HepG2 (cell line): ENCODE measurements at regions not wholly inside any gene's neighbourhood (a gene's known extent, or its start where the extent isn't known, plus 50 kb on each side); places are given as distances from the start of the nearest gene placed in this dataset.
A peak's percentile ranks its signal among the peaks of the same experiment; 100 is the strongest.

Experiments used
- ATAC-seq: fragments of 200-7000 bp; cut with Tn5 transposase; 3 replicates; pipeline ENCODE4 v1.9.1; 2020; ENCODE audit warnings: mild to moderate bottlenecking, moderate library complexity
- BruUV-seq: library from RNA; stranded (reverse); fragments of 400-500 nt; replicated peaks from 2 replicates; lab custom pipeline; 2021; lab: Mats Ljungman, UMichigan
- CTCF ChIA-PET: fragments of 300-600 bp; formaldehyde crosslinking; extraction: SDS; loops from one replicate; lab custom pipeline; 2021; ENCODE audit warnings: low total read pairs, inconsistent platforms, low intra/inter-chr PET ratio; lab: Yijun Ruan, JAX
- POLR2A ChIA-PET: fragments of 350-600 bp; sonication (Branson Sonifier 250); formaldehyde crosslinking; loops from one replicate; lab custom pipeline; 2020; ENCODE audit warnings: antibody characterized with exemption, inconsistent platforms; lab: Yijun Ruan, JAX
- DNase-seq: peaks from one replicate; pipeline ENCODE4 v3.0.0-alpha.2; 2015; ENCODE audit warnings: low spot score
- FAIRE-seq: peaks from 3 replicates; lab custom pipeline; 2011; peaks lifted over from hg19 to GRCh38; lab: Jason Lieb, UNC
- H2AFZ ChIP-seq: one replicate; pipeline ENCODE4 v1.6.1; 2011; ENCODE audit warnings: low read length, inconsistent platforms
- H3K27ac ChIP-seq: fragments of 300-600 bp; 3 replicates; pipeline ENCODE4 v1.8.0; 2011; ENCODE audit warnings: mixed run types, mild to moderate bottlenecking, mixed read lengths, low read length, inconsistent platforms; ENCODE audit not compliant: insufficient read depth; ENCODE audit errors: extremely low read length
- H3K27me3 ChIP-seq, 2 experiments: fragments of 200-600 bp in 1 of 2; 2 replicates in 1 of 2; 3 replicates in 1 of 2; pipeline versions ENCODE4 v1.6.0 to v1.8.0; 2011; ENCODE audit warnings: low read length in 2 of 2, mild to moderate bottlenecking in 2 of 2, moderate library complexity in 2 of 2, inconsistent platforms in 1 of 2; ENCODE audit not compliant: insufficient read depth in 2 of 2, control insufficient read depth in 1 of 2
- H3K36me3 ChIP-seq, 2 experiments: fragments of 200-600 bp in 1 of 2; replicated peaks in 1 of 2; 2 replicates in 1 of 2; 3 replicates in 1 of 2; pipeline versions ENCODE4 v1.5.1 to v1.8.0; 2011; ENCODE audit warnings: low read length in 2 of 2, inconsistent platforms in 1 of 2; ENCODE audit not compliant: insufficient read depth in 2 of 2, control insufficient read depth in 1 of 2
- H3K4me1 ChIP-seq: 2 replicates; pipeline ENCODE4 v1.5.1; 2012; ENCODE audit warnings: low read length, inconsistent platforms; ENCODE audit not compliant: insufficient read depth
- H3K4me2 ChIP-seq: 2 replicates; pipeline ENCODE4 v1.6.0; 2011; ENCODE audit warnings: low read depth, low read length, inconsistent platforms
- H3K4me3 ChIP-seq, 3 experiments: fragments of 200-600 bp in 1 of 3; sonication (generic), shearing (Covaris generic) in 1 of 3; replicated peaks in 1 of 3; 2 replicates each; pipeline ENCODE4 v1.5.1; 2011 to 2016; ENCODE audit warnings: low read length in 3 of 3, inconsistent platforms in 2 of 3, low read depth in 2 of 3, mild to moderate bottlenecking in 2 of 3, control low read depth in 1 of 3, mixed read lengths in 1 of 3; ENCODE audit not compliant: insufficient read depth in 1 of 3
- H3K79me2 ChIP-seq: one replicate; pipeline ENCODE4 v1.6.1; 2011; ENCODE audit warnings: low read length, inconsistent platforms; ENCODE audit not compliant: insufficient read depth
- H3K9ac ChIP-seq: 2 replicates; pipeline ENCODE4 v1.6.0; 2011; ENCODE audit warnings: mild to moderate bottlenecking, low read depth, low read length, inconsistent platforms; ENCODE audit not compliant: insufficient read depth
- H3K9me3 ChIP-seq: 2 replicates; pipeline ENCODE4 v1.5.1; 2012; ENCODE audit warnings: mild to moderate bottlenecking, low read length
- H4K20me1 ChIP-seq: 2 replicates; pipeline ENCODE4 v1.6.0; 2011; ENCODE audit warnings: inconsistent platforms, mild to moderate bottlenecking, low read length, moderate library complexity; ENCODE audit not compliant: insufficient read depth
- ARNT2 ChIP-seq: sonication (generic); formaldehyde crosslinking; IDR thresholded peaks from 2 replicates; pipeline ENCODE4 v1.8.0; 2022; ENCODE audit warnings: mild to moderate bottlenecking, low read depth, missing genetic modification reagents, moderate library complexity
- CREB1 ChIP-seq, 2 experiments: fragments of 450-650 bp in 1 of 2; IDR thresholded peaks; 2 replicates each; pipeline ENCODE4 v1.6.1; 2016 to 2017; ENCODE audit warnings: control low read depth in 1 of 2, mild to moderate bottlenecking in 1 of 2, missing compliant biosample characterization in 1 of 2, missing genetic modification characterization in 1 of 2
- FOXA1 ChIP-seq, 2 experiments: fragments of 450-650 bp in 1 of 2; sonication (generic) in 1 of 2; formaldehyde crosslinking in 1 of 2; IDR thresholded peaks; 2 replicates each; pipeline versions ENCODE4 v1.4.0 to v1.6.1; 2016 to 2020; ENCODE audit warnings: missing genetic modification reagents in 1 of 2
- GABPA ChIP-seq, 2 experiments: IDR thresholded peaks; 2 replicates each; pipeline ENCODE4 v1.6.1; 2011 to 2016; ENCODE audit warnings: low read depth in 2 of 2, low read length in 1 of 2, missing biosample characterization in 1 of 2, missing genetic modification characterization in 1 of 2
- HES4 ChIP-seq: sonication (generic); formaldehyde crosslinking; IDR thresholded peaks from 2 replicates; pipeline ENCODE4 v1.9.0; 2021; ENCODE audit warnings: mild to moderate bottlenecking, missing genetic modification reagents, borderline replicate concordance
- HNF4A ChIP-seq: sonication (generic); formaldehyde crosslinking; IDR thresholded peaks from 2 replicates; pipeline ENCODE4 v1.4.0; 2020; ENCODE audit warnings: missing genetic modification reagents
- HNRNPUL1 ChIP-seq: fragments of 200-400 bp; formaldehyde crosslinking; IDR thresholded peaks from 2 replicates; pipeline ENCODE4 v1.6.1; 2017; ENCODE audit warnings: low read depth, mild to moderate bottlenecking, low read length, moderate library complexity
- KDM5B ChIP-seq: sonication (generic); formaldehyde crosslinking; IDR thresholded peaks from 2 replicates; pipeline ENCODE4 v1.4.0; 2020; ENCODE audit warnings: missing genetic modification reagents, mild to moderate bottlenecking, borderline replicate concordance
- MZF1 ChIP-seq: sonication (generic); formaldehyde crosslinking; IDR thresholded peaks from 2 replicates; pipeline ENCODE4 v1.8.1; 2023; ENCODE audit warnings: mild to moderate bottlenecking, missing genetic modification reagents, borderline replicate concordance
- NFE2 ChIP-seq: sonication (generic); formaldehyde crosslinking; IDR thresholded peaks from 2 replicates; pipeline ENCODE4 v1.4.0; 2020; ENCODE audit warnings: missing genetic modification reagents
- PAX8 ChIP-seq: sonication (generic); formaldehyde crosslinking; IDR thresholded peaks from 2 replicates; pipeline ENCODE4 v1.8.0; 2022; ENCODE audit warnings: mild to moderate bottlenecking, missing genetic modification reagents, borderline replicate concordance
- SRSF1 ChIP-seq: fragments of 200-400 bp; formaldehyde crosslinking; optimal IDR thresholded peaks from 2 replicates; pipeline ENCODE3; 2017; ENCODE audit warnings: mild to moderate bottlenecking, low read depth, low read length, moderate library complexity
- U2AF2 ChIP-seq: fragments of 200-400 bp; formaldehyde crosslinking; IDR thresholded peaks from 2 replicates; pipeline ENCODE4 v1.6.1; 2017; ENCODE audit warnings: low read depth, mild to moderate bottlenecking, low read length
- ZSCAN30 ChIP-seq: sonication (generic); formaldehyde crosslinking; IDR thresholded peaks from 2 replicates; pipeline ENCODE4 v1.5.0; 2020; ENCODE audit warnings: mild to moderate bottlenecking, missing genetic modification reagents
- WGBS: methylation state at CpG from one replicate; pipeline ENCODE4 v1.1.6; 2017; ENCODE audit warnings: low lambda C conversion rate; 5-methylcytosine and 5-hydroxymethylcytosine counted together
- in situ Hi-C: cut with HindIII; loops from 2 replicates; pipeline ENCODE4 v1.10.0; 2017; ENCODE audit warnings: low pct_unique_long_range_greater_than_20kb; ENCODE audit not compliant: extremely low pct_ligation_motif_present
- intact Hi-C: fragments of 100-400 bp; cut with micrococcal nuclease; formaldehyde crosslinking; loops from one replicate; pipeline ENCODE4 v1.10.0; 2022; ENCODE audit not compliant: unreplicated experiment
- TF ChIP-seq, protein P1 (sequence below): sonication (generic); formaldehyde crosslinking; conservative IDR thresholded peaks from 2 replicates; pipeline ENCODE4 v1.4.0; 2020; ENCODE audit warnings: mild to moderate bottlenecking, missing genetic modification reagents, moderate library complexity

DNA sequence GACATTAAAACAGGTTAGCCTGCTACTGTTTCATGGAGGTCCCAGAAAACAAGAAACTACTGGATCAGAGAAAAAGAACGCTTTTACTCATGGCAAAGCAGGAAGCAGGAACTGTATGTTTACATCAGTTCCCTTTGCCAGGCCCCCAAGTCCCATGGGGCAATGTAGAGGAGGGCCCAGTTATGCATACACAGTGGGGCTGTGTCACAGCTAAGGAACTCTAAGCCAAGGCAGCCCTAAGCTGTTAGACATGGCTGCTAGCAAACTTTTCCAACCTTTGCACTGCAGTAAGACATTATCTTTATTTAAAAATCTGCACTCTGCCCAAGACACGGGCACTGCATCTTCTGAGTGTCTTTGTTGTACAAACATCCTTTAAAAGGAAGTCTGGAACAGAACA lies 975.8 kb downstream of the C4orf33 start:
- peak; percentile 9; the same call in 1 of the 2 replicates for TF ChIP-seq GABPA (IDR thresholded peaks at IDR 0.05; ENCODE audit: low read depth, low read length)
- TF ChIP-seq GABPA (CRISPR knock-in tag; IDR thresholded peaks at IDR 0.05; ENCODE audit: low read depth) = peak; percentile 71
- no peak for TF ChIP-seq CREB1 (IDR thresholded peaks at IDR 0.05)
- peak; percentile 20; the same call in 1 of the 2 replicates for TF ChIP-seq CREB1 (CRISPR knock-in tag; IDR thresholded peaks at IDR 0.05)
- TF ChIP-seq ARNT2 (CRISPR knock-in tag) = no peak
- no peak for TF ChIP-seq KDM5B (CRISPR knock-in tag)
- TF ChIP-seq ZSCAN30 (CRISPR knock-in tag) = no peak
- no TSS peak for BruUV-seq
- WGBS = 0% methylated on average over 2 of the region's 2 CpGs
- CTCF ChIA-PET = no interaction called here
- no peak overlapping the region for H3K27ac ChIP-seq
- H3K9me3 ChIP-seq = no peaks in the 10 kb centered on the region
- ATAC-seq (peak; percentile 69), DNase-seq (no peak), FAIRE-seq (no peak)
- no peak overlapping the region for H3K4me3 ChIP-seq
- peaks cover 26% of the 10 kb centered on the region for H3K4me1 ChIP-seq
- no peaks in the 10 kb centered on the region for H3K27me3 ChIP-seq
- H3K4me2 ChIP-seq = 0 out of 2 replicates have a peak overlapping the region, but pooled peaks have one; percentile 13
- no peaks in the 10 kb centered on the region for H3K36me3 ChIP-seq
- no peaks in the 10 kb centered on the region for H4K20me1 ChIP-seq
- intact Hi-C loops = no loop called here
- no peaks in the 10 kb centered on the region for H3K79me2 ChIP-seq
- POLR2A ChIA-PET = no interaction called here
- no peak overlapping the region for H2AFZ ChIP-seq
- in situ Hi-C loops = no loop called here
- H3K9ac ChIP-seq = no peak overlapping the region

DNA sequence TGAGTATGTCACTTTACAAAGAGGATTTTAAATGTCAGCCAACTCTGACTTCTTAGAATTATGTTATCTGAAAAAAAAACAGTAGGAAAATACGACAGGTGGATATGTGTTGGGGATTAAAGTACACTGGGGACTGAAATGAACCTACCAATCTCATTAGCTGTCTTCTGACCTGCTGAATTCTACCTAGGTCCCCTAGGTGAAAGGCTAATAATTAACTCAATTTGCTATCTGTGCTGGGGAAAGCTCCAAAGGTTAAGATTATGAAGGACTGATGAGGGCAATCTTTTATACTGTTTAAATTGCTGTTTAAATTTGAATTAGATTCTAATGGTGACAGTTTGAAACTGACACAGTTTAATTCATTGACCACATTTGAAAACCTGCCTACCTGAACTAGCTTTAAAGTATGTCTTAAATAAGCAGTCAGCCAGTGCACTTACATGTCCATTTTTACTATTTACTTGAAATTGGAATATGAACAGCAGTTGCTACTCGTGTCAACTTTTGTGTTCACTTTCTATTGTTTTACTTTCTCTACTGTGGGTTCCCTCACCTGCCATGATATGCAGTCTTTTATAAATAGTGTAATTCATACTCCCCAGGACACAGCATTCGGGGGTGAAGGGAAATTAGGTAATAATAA lies 977.3 kb downstream of the C4orf33 start:
- Histone ChIP-seq H3K27ac (no peak overlapping the region), H3K36me3 (no peaks in the 10 kb centered on the region), H3K4me3 (peak overlapping the region in 1 of 3 experiments; percentile 7; a peak in 1 of 6 replicates), H3K4me2 (peak overlapping the region; percentile 38), H3K79me2 (no peaks in the 10 kb centered on the region), H3K9me3 (no peaks in the 10 kb centered on the region), H3K4me1 (peaks cover 26% of the 10 kb centered on the region), H2AFZ (no peak overlapping the region), H3K27me3 (no peaks in the 10 kb centered on the region), H3K9ac (no peak overlapping the region), H4K20me1 (no peaks in the 10 kb centered on the region)
- under 1% methylated on average over 3 of the region's 3 CpGs for WGBS
- in situ Hi-C loops (no loop called here), intact Hi-C loops (no loop called here)
- BruUV-seq = no TSS peak
- DNase-seq (peak; percentile 8), ATAC-seq (peak; percentile 92), FAIRE-seq (peak; percentile 47)
- CTCF ChIA-PET = no interaction called here
- POLR2A ChIA-PET = no interaction called here
- no peak for TF ChIP-seq HES4 (CRISPR knock-in tag)
- no peak for TF ChIP-seq SRSF1
- TF ChIP-seq MZF1 (CRISPR knock-in tag) = no peak
- TF ChIP-seq U2AF2 = no peak
- no peak for TF ChIP-seq PAX8 (CRISPR knock-in tag)
- no peak for TF ChIP-seq FOXA1 (IDR thresholded peaks at IDR 0.05)
- TF ChIP-seq FOXA1 (CRISPR knock-in tag; IDR thresholded peaks at IDR 0.05) = no peak
- TF ChIP-seq, protein P1, sequence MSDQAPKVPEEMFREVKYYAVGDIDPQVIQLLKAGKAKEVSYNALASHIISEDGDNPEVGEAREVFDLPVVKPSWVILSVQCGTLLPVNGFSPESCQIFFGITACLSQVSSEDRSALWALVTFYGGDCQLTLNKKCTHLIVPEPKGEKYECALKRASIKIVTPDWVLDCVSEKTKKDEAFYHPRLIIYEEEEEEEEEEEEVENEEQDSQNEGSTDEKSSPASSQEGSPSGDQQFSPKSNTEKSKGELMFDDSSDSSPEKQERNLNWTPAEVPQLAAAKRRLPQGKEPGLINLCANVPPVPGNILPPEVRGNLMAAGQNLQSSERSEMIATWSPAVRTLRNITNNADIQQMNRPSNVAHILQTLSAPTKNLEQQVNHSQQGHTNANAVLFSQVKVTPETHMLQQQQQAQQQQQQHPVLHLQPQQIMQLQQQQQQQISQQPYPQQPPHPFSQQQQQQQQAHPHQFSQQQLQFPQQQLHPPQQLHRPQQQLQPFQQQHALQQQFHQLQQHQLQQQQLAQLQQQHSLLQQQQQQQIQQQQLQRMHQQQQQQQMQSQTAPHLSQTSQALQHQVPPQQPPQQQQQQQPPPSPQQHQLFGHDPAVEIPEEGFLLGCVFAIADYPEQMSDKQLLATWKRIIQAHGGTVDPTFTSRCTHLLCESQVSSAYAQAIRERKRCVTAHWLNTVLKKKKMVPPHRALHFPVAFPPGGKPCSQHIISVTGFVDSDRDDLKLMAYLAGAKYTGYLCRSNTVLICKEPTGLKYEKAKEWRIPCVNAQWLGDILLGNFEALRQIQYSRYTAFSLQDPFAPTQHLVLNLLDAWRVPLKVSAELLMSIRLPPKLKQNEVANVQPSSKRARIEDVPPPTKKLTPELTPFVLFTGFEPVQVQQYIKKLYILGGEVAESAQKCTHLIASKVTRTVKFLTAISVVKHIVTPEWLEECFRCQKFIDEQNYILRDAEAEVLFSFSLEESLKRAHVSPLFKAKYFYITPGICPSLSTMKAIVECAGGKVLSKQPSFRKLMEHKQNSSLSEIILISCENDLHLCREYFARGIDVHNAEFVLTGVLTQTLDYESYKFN (CRISPR knock-in tag) = peak; percentile 55
- peak; percentile 66 for TF ChIP-seq HNRNPUL1
- no peak for TF ChIP-seq NFE2 (CRISPR knock-in tag)
- 0 out of 2 replicates have a peak, but pooled peaks have one; percentile 30 for TF ChIP-seq HNF4A (CRISPR knock-in tag)
